ENCODE measurements at regions not wholly inside any gene's neighbourhood (a gene's known extent, or its start where the extent isn't known, plus 50 kb on each side); places are given as distances from the start of the nearest gene placed in this dataset.

GRCh38 chr14:42731480-42731879, 1124.8 kb downstream of the LRFN5 start:
- TF ChIP-seq CTCF (IDR thresholded peaks at IDR 0.05) (no peak), POLR2A (IDR thresholded peaks at IDR 0.05) (no peak)

All from thyroid gland (tissue), 4 donors.